Nucleus accumbens (tissue), 56 donors: ENCODE measurements at regions not wholly inside any gene's neighbourhood (a gene's known extent, or its start where the extent isn't known, plus 50 kb on each side); places are given as distances from the start of the nearest gene placed in this dataset.
"Not testable (repeated sequence)": the region's sequence is repeated elsewhere in the genome, so short reads cannot be mapped to it uniquely, and the experiment has no call there.

Experiments
- DNase-seq, 56 donors: peaks; one replicate each; lab custom pipeline; 2025; lab: John Stamatoyannopoulos, UW

- no peak for DNase-seq
Measured at GRCh38 chr13:59259165-59260000, 904.3 kb downstream of the DIAPH3 start.

GRCh38 chr13:59261928-59262488 is 901.7 kb downstream of the DIAPH3 start:
- peak in 3 of 56 donors; percentile 3 to 6 (median 5) for DNase-seq

DNA sequence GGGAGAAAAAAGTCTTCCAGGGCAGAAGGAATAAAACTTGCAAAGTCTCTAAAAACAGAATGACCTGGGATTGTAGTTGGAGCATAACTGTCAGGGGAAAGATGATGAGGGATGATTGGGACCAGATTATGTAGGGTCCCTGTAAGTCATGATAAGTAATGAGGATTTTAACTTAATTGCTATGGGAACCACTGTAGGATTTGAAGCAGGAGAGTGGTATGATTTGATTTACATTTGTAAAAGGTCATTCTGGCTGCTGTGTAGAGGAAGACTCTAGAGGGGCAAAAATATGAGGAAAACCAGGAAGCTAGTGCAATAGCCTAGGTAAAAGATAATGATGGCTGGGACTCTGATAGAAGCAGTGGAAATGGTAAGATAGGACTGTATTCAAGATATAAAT is 900.2 kb downstream of the DIAPH3 start:
- DNase-seq, result no peak

GRCh38 chr13:59266478-59267063 is 897.2 kb downstream of the DIAPH3 start:
- DNase-seq, result no peak

GRCh38 chr13:59269476-59269875 is 894.3 kb downstream of the DIAPH3 start:
- no peak for DNase-seq

DNA sequence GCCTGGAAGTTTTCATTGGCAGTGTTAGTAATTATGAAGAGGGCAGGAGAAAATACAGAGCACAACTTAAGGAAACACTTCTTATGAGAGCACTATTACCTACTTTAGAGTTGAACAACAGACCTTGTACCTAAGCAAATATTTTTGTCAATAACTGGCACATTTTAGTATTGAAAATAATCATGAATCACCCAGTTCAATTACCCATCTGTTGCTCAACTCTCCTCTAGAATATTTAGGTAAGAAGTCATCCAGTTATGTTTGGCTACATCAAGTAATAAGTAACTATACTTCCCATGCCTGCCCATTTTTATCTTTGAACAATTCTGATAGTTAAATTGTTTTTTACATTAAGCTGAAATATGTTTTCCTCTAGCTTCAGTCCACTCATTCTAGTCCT is 893.4 kb downstream of the DIAPH3 start:
- no peak for DNase-seq

GRCh38 chr13:59274958-59275727 is 888.6 kb downstream of the DIAPH3 start:
- no peak for DNase-seq

- no peak for DNase-seq
Measured at GRCh38 chr13:59276436-59276835, 887.3 kb downstream of the DIAPH3 start.

DNA sequence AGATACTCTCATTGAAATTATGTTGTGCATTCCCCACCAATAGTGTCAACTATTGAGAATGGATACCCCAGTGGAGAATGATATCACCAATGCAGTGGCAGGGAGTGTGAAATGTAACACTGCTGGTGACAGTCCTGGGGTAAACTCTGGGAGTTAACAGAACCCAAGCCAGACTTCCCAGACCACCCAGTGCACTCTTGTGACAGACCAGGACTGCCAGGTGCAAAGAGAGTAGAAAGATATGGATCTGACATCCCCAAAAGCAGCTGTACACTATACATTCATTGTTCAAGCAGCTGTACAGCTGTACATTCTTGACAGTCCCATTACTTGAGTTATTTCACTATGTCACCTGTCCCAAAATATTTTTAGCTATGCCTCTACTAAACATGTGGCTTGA is 886.6 kb downstream of the DIAPH3 start:
- no peak for DNase-seq

DNA sequence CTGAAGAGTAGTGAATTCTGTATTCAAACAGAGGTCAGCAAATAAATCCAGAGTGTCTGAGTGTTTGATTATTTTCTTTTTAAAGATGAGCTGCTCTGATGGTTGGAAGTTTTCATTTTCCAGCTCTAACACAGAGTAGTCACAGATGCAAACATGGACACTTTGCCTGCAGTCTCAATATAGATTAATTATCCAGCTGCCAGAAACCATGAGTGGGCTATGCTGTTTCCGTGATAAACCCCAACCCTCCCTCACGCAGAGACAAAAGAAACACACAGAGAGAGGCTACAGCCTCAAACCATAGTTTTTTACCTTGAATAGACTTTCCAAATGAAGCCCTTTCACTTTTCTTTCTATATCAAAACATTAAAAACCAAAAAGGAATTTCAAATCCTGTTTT is 884.7 kb downstream of the DIAPH3 start:
- no peak for DNase-seq

DNA sequence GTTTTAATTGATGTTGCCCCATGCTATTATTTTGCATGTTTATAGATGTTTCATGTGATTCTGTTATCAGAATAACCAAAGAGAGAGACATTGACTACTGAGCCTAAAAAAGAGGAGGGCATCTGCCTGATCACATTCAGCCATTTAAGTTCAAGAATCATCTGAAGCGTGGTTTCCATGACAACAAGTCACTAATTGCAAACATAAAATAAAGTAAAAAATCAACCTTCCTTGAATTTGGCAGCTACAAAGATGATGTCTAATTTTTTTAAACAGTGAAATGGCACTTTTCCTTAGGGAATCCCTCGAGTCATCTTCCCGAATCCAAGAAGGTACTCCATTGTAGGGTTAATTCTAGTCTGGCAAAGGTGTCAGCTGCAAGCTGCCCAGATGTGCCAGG is 884.2 kb downstream of the DIAPH3 start:
- no peak for DNase-seq

DNA sequence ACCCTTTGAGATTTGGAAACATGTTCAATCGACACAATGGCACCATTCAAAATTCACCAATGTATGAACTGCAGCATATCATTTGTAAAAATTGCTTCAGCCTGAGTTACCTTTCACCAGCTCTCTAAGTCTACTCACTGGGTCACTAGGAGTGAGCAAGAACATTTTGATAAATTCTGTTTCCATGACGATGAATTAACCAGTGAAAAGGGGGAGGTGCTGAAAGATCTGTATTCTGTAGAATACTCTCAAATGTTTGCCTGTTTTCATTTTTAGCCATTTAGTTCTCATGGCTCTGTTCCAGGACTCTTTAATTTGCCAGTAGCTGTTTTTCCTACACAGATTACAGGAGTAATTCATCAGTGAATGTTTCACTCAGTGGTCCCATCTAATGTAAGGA is 883.4 kb downstream of the DIAPH3 start:
- no peak for DNase-seq

DNA sequence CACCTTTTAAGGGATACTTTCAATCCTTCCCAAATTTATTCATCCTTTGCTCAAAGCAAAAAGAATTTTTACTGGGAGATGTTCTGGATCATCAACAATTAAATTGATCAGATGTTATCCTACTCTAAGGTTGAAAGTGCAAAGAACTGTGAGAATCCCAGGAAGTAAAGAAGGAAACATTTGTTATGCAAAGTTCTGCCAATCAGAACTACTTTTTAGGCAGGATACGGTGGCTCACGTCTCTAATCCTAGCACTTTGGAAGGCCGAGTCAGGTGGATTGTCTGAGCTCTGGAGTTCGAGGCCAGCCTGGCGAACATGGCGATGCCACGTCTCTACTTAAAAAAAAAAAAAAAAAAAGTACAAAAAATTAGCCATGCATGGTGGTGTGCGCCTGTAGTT is 882.3 kb downstream of the DIAPH3 start:
- no peak for DNase-seq

GRCh38 chr13:59292240-59292639 is 871.5 kb downstream of the DIAPH3 start:
- not testable (repeated sequence) for DNase-seq

GRCh38 chr13:59299584-59299983 is 864.1 kb downstream of the DIAPH3 start:
- DNase-seq, result no peak

DNA sequence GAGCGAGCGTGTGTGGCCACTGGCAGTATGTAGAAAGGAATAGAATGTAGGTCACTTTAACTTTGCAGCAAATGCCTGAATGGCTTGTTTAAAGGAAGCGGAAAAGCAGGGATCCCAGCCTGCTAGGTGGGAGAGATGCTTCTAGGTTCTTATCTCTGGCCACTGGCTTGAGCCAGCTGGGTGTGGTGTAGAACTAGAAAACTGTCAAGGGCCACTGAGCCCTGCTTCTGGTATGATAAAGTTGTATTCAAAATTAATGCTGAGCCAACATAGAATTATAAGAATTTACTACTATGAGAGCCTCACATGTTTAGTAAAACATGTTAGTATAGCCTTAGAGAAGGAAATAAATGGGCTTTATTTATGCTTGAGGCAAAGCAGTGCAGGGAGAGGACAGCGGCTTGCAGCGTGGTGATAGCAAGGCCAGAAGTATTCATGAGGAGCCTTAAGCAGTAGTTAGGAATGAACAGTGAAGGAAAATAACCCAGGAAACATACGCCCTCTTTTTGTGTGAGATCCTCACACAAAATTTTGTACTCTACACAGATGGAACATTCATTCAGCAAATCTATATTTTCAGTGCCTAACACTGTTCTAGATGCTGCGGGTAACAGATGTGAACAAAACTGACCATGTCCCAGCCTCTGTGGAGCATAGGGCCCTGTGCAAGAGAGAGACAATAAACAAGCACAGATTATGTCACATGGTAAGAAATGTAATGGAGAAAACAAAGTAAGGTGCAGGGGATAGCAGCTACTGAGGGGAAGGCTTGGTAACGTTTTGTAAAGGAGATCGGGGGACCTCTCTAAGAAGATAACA is 863.2 kb downstream of the DIAPH3 start:
- no peak for DNase-seq

DNA sequence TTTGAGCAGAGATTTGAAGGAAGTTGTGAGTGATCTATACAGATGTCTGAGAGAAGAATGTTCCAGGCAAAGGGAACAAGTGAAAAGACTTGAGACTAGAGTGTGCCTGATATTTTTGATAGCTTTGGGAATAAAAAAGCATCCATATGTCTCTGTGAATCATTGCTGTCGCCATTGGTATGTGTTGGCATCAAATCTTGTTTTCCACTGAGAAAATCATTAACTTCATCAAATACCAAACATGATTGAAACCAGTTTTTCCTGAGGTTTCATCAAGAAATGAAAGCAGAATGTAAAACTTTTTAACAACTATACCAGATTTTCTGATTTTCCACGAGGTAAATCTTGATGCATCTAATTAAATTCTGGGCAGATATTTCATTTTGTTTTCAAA is 862.6 kb downstream of the DIAPH3 start:
- DNase-seq, result no peak

GRCh38 chr13:59303433-59303832 is 860.3 kb downstream of the DIAPH3 start:
- no peak for DNase-seq

GRCh38 chr13:59304596-59304995 is 859.1 kb downstream of the DIAPH3 start:
- no peak for DNase-seq

- DNase-seq, result no peak
Measured at GRCh38 chr13:59305896-59306295, 857.8 kb downstream of the DIAPH3 start.
